ENCODE measurements at regions not wholly inside any gene's neighbourhood (a gene's known extent, or its start where the extent isn't known, plus 50 kb on each side); places are given as distances from the start of the nearest gene placed in this dataset.

- Histone ChIP-seq H2AFZ (ENCODE audit: low read length) (no peak overlapping the region), H3K18ac (ENCODE audit: insufficient read length, low read depth, low read length) (no peak overlapping the region), H3K9me3 (ENCODE audit: control insufficient read depth, low read depth, low read length) (no peaks in the 10 kb centered on the region), H3K79me2 (ENCODE audit: insufficient read depth, low read length) (no peaks in the 10 kb centered on the region), H2BK12ac (ENCODE audit: insufficient read length, low read depth, low read length) (no peak overlapping the region), H3K23me2 (ENCODE audit: insufficient read length, low read depth, low read length, poor library complexity, severe bottlenecking) (no peaks in the 10 kb centered on the region), H3K27me3 (ENCODE audit: insufficient read depth, low read length) (no peaks in the 10 kb centered on the region), H3K27ac (ENCODE audit: insufficient read length, low read depth, low read length) (no peak overlapping the region), H3K9ac (ENCODE audit: extremely low read depth, insufficient read length, low read length) (no peak overlapping the region), H4K5ac (ENCODE audit: insufficient read length, low read depth, low read length) (no peak overlapping the region), H3K14ac (ENCODE audit: insufficient read depth, low read length) (no peak overlapping the region), H2BK20ac (ENCODE audit: low read depth, low read length, poor library complexity, severe bottlenecking) (no peak overlapping the region), H2BK5ac (ENCODE audit: insufficient read length, low read length) (no peak overlapping the region), H2BK120ac (ENCODE audit: low read depth, low read length, poor library complexity, severe bottlenecking) (no peak overlapping the region), H2BK15ac (ENCODE audit: low read depth, low read length) (no peak overlapping the region), H4K91ac (ENCODE audit: insufficient read length, low read depth, low read length) (no peak overlapping the region), H3K4ac (ENCODE audit: low read depth, low read length) (no peak overlapping the region), H2AK5ac (ENCODE audit: insufficient read length, low read length) (no peak overlapping the region), H3K79me1 (ENCODE audit: insufficient read depth, low read depth, low read length, poor library complexity, severe bottlenecking) (no peaks in the 10 kb centered on the region), H3K4me2 (ENCODE audit: insufficient read depth, insufficient read length, low read length) (no peak overlapping the region), H4K8ac (replicated peaks; ENCODE audit: insufficient read length, low read depth, low read length) (no peak overlapping the region), H3K56ac (ENCODE audit: insufficient read length, low read depth, low read length) (no peak overlapping the region), H3K4me1 (ENCODE audit: insufficient read depth, low read length) (no peaks in the 10 kb centered on the region), H4K20me1 (ENCODE audit: control insufficient read depth, insufficient read depth, insufficient read length) (no peaks in the 10 kb centered on the region), H3K23ac (ENCODE audit: insufficient read length, low read depth, low read length) (no peak overlapping the region), H3T11ph (ENCODE audit: low read length) (no peak overlapping the region)
- no peak overlapping the region for H3K27ac Mint-ChIP-seq
- TF ChIP-seq, protein P1, sequence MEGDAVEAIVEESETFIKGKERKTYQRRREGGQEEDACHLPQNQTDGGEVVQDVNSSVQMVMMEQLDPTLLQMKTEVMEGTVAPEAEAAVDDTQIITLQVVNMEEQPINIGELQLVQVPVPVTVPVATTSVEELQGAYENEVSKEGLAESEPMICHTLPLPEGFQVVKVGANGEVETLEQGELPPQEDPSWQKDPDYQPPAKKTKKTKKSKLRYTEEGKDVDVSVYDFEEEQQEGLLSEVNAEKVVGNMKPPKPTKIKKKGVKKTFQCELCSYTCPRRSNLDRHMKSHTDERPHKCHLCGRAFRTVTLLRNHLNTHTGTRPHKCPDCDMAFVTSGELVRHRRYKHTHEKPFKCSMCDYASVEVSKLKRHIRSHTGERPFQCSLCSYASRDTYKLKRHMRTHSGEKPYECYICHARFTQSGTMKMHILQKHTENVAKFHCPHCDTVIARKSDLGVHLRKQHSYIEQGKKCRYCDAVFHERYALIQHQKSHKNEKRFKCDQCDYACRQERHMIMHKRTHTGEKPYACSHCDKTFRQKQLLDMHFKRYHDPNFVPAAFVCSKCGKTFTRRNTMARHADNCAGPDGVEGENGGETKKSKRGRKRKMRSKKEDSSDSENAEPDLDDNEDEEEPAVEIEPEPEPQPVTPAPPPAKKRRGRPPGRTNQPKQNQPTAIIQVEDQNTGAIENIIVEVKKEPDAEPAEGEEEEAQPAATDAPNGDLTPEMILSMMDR (conservative IDR thresholded peaks at IDR 0.05): no peak
- DNase-seq: no peak
- no peaks in the 10 kb centered on the region for H3K9me3 Mint-ChIP-seq
- H3K36me3 Mint-ChIP-seq (ENCODE audit: insufficient read depth in 1 of 3, low read depth in 3 of 3): no peaks in the 10 kb centered on the region
- H3K27me3 Mint-ChIP-seq (ENCODE audit: low read depth): no peaks in the 10 kb centered on the region
- no peak overlapping the region for H3K4me3 Mint-ChIP-seq
- no CpG with 5 or more reads among the region's 4 CpGs for WGBS (ENCODE audit: extremely low coverage, insufficient read length, low lambda C conversion rate)
- peaks cover 0 to 4% of the 10 kb centered on the region in 2 experiments; a peak in 1 of 4 replicates for H3K4me1 Mint-ChIP-seq
These were observed 91.5 kb upstream of the FRY start for GRCh38 chr13:31940076-31940475.
